HL-60/S4 treated with retinoic acid at 250 ng/mL for 4 days and 3 days (cell line): ENCODE measurements at regions not wholly inside any gene's neighbourhood (a gene's known extent, or its start where the extent isn't known, plus 50 kb on each side); places are given as distances from the start of the nearest gene placed in this dataset.

Source experiments
- in situ Hi-C: fragments of 300-500 bp; cut with MboI; formaldehyde crosslinking; loops from 2 replicates; pipeline ENCODE4 v1.7.0; 2022; ENCODE audit warnings: low sequenced_read_pairs

- in situ Hi-C loops, result no loop called here
Observed at GRCh38 chr15:95409211-95409610, 921.3 kb upstream of the NR2F2 start.

- in situ Hi-C loops, result no loop called here
Observed at GRCh38 chr15:95409626-95410310, 920.7 kb upstream of the NR2F2 start.

GRCh38 chr15:95410757-95411156 lies 919.7 kb upstream of the NR2F2 start:
- in situ Hi-C loops, result no loop called here

GRCh38 chr15:95416576-95416975 lies 913.9 kb upstream of the NR2F2 start:
- in situ Hi-C loops, result no loop called here

GRCh38 chr15:95417761-95418160 lies 912.7 kb upstream of the NR2F2 start:
- in situ Hi-C loops, result no loop called here

- in situ Hi-C loops, result no loop called here
Observed at GRCh38 chr15:95422255-95422654, 908.2 kb upstream of the NR2F2 start.

GRCh38 chr15:95425859-95426258 lies 904.6 kb upstream of the NR2F2 start:
- in situ Hi-C loops, result no loop called here

- in situ Hi-C loops, result no loop called here
Observed at GRCh38 chr15:95429345-95429744, 901.2 kb upstream of the NR2F2 start.

GRCh38 chr15:95431518-95431917 lies 899.0 kb upstream of the NR2F2 start:
- in situ Hi-C loops, result no loop called here

GRCh38 chr15:95432878-95433405 lies 897.6 kb upstream of the NR2F2 start:
- in situ Hi-C loops, result no loop called here

GRCh38 chr15:95439922-95440376 lies 890.6 kb upstream of the NR2F2 start:
- in situ Hi-C loops, result no loop called here

GRCh38 chr15:95440712-95441111 lies 889.8 kb upstream of the NR2F2 start:
- in situ Hi-C loops, result no loop called here

- in situ Hi-C loops, result no loop called here
Observed at GRCh38 chr15:95442107-95442719, 888.3 kb upstream of the NR2F2 start.

GRCh38 chr15:95444860-95445259 lies 885.6 kb upstream of the NR2F2 start:
- in situ Hi-C loops, result no loop called here

- in situ Hi-C loops, result no loop called here
Observed at GRCh38 chr15:95446854-95447253, 883.6 kb upstream of the NR2F2 start.

GRCh38 chr15:95447486-95447885 lies 883.0 kb upstream of the NR2F2 start:
- in situ Hi-C loops, result no loop called here

- in situ Hi-C loops, result no loop called here
Observed at GRCh38 chr15:95448531-95449229, 881.8 kb upstream of the NR2F2 start.

- in situ Hi-C loops, result no loop called here
Observed at GRCh38 chr15:95449230-95449628, 881.3 kb upstream of the NR2F2 start.

GRCh38 chr15:95450413-95450812 lies 880.1 kb upstream of the NR2F2 start:
- in situ Hi-C loops, result no loop called here

- in situ Hi-C loops, result no loop called here
Observed at GRCh38 chr15:95451938-95452337, 878.6 kb upstream of the NR2F2 start.

- in situ Hi-C loops, result no loop called here
Observed at GRCh38 chr15:95454403-95455262, 875.9 kb upstream of the NR2F2 start.
